ENCODE measurements at regions not wholly inside any gene's neighbourhood (a gene's known extent, or its start where the extent isn't known, plus 50 kb on each side); places are given as distances from the start of the nearest gene placed in this dataset.
A peak's percentile ranks its signal among the peaks of the same experiment; 100 is the strongest.

DNA sequence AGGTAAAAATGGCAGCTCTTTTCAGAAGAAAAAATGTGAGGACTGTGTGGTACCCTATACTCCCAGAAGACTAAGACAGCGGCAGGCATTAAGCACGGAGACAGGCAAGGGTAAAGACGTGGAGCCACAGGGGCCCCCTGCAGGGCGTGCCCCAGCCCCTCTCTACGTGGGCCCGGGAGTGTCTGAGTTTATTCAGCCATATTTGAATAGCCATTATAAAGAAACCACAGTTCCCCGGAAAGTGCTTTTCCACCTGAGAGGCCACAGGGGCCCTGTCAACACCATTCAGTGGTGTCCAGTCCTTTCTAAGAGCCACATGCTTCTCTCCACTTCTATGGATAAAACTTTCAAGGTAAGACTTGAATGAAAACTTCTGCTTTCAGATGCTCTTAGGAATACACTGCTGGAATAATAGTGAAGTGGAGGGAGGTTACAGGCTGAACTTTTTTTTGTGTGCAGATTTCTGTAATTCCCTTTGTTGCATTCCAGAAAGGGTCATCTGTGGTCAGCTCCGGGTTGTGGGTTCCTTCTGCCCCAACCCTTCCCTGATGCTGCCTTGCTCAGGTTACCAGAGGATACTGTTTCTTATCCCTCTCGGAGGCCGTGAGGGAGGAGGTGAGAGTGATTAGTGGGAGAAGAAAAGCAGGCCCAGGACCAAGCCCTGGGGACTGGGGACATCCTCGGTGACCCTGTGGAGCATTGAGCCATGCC lies 58.4 kb downstream of the SLC25A47 start:
- no peak for DNase-seq

- DNase-seq: no peak
Measured at GRCh38 chr14:100382106-100382455, 58.9 kb downstream of the SLC25A47 start.

DNA sequence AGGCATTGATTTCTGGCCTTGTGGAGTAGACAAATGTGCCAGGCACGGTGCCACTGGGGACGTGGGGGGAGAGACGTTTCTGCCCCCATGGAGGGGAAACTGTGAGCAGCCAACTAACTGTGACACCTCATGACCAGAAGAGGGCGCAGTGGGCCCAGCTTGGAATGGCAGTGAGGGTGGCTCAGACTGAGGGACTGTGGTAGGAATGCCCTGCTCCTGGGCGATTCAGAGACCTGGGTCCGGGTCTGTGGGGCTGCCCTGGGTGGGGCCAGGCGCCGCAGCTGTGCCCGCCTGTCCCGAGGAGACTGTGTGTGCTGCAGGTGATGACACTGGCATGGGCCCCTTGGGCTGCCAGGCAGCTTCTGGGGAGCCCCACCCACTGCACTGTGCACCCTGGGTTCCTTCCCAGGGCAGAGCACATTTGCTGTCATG lies 60.6 kb downstream of the SLC25A47 start:
- DNase-seq: peak; percentile 42 to 54

- DNase-seq: no peak
Measured at GRCh38 chr14:100384277-100384676, 61.1 kb downstream of the SLC25A47 start.

DNA sequence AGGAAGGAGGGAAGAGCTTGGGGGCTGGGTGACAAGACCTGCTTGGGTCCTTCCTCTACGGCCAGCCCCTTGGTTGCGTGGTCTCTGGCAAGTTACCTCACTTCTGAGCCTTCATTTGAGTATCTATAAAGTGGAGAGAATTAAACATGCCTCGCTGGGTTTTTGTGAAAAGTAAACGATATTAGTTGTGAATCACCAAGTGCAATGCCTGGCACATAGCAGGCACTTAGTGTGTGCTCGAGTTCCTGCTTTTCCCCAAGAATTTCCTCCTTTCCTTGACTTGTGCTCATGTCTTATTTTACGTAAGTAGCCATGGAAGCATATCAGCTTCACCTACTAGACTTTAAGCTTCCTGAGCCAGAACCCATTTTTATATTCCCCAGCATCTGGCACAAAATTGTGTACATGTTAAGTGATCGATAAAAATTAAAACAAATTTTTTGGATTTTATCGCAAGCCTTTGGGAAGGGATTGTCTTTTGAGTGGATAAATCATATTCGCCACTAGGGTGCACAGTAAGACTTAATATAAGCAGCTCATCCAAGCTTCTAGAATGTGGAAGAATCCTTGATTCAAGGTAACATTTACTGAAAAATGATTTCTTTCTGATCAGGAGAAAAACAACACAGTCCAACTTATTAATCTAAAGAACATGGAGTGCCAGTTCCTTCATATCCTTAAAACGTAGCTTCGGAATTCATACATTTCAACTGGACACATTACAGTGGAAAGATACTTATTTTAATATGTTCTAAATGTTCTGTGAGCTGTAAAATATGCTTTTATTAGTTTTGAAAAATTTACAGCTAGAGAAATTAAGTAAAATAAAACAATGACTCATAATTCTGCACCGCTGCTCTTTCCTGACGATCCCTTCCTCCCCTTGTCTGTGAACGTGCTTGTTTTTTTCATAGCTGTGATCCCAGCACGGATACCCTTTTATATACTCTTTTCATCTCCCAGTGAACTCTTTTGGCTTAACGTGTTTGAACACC lies 62.0 kb downstream of the SLC25A47 start:
- DNase-seq: peak; percentile 33 to 34

GRCh38 chr14:100386121-100386520 lies 63.0 kb downstream of the SLC25A47 start:
- DNase-seq: no peak

- DNase-seq: no peak
Measured at GRCh38 chr14:100386846-100387245, 63.7 kb downstream of the SLC25A47 start.

DNA sequence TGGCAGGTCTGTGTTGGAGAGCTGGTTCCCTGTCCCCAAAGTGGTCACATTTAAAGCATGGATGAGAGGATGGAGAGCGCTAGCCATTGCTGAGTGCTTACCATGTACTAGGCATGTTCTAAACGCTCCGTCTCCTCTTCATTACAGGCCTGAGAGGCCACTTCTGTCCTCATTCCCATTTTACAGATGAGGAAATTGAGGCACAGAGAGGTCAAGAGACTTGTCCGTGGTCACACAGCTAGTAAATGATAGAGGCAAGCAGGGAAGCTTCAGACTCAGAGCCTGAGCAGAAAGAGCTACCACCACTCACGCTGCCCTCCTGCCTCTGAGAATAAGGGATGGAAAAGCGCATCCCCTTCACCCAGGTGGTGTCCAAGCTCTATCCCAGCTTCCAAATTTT lies 64.3 kb downstream of the SLC25A47 start:
- DNase-seq: no peak

DNA sequence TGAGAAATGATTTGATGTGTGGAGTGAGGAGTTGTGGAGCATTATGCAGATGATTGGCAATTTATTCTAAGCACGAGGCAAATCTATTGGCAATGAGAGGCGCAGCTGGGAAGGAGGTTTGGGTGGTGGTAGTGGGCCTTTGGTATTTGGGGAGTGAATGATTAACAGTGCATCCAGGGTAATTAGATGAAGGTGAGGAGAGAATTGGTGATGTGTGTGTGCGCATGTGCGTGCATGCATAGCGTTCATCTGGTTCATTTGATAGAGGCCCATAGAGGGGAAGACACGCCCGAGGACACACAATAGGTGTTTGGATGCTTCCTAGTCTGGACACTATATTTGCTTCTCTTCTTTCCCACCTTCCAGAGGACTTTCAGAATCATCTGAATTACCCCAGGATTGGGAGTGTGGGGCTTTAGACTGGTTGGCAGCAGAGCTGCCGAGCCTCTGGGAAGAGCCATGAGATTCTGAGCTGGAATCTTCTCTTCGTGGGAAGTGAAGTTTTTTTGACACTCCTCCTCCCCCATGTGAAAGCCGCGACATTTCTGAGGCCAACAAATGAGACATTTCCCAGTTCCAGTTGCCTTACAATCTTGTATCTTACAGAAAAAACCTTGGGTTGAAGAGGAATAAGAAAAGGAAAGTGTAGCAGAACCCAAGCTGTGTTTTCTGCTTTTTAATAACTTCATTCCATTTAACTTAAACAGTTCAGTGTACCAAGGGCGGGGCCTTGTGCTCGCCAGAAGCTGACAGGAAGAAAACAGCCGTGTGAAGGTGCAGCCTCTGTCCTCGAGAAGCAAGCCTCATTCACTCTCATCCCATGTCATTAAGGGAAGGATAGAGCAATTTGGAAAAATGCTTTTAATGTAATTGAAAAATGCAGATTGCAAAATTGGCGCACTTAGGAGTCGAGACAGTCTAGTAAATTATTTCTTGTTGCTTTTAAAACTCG lies 65.2 kb downstream of the SLC25A47 start:
- no peak for DNase-seq

DNA sequence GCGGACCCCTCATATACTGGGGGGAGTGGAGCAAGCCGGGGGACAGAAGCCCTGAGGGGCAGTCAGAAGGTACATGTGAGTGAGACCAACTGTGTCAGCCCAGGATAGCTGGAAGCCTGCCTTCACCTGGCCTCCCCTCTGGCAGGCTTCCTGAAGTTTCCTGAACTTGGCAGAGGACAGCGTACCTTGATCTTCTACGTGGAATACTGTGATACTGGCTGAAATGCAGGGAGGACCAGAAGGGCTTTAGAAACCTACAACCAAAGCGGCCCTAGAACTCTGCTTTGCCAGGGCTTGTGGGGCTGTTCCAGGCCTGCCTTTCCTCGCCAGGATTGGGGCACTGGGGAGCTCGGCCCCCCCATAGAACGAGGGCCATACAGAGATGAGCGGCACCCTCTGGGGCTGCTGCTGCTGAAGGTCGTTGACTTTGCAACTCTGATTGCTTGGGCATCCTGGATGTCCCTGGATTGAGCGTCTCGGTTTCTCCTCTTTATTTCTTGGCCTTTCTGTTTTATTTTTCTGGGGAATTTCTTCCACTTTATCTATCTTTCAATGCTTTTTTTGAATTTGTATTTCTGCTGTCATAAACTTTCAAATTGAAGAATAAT lies 66.5 kb downstream of the SLC25A47 start:
- DNase-seq: no peak

DNA sequence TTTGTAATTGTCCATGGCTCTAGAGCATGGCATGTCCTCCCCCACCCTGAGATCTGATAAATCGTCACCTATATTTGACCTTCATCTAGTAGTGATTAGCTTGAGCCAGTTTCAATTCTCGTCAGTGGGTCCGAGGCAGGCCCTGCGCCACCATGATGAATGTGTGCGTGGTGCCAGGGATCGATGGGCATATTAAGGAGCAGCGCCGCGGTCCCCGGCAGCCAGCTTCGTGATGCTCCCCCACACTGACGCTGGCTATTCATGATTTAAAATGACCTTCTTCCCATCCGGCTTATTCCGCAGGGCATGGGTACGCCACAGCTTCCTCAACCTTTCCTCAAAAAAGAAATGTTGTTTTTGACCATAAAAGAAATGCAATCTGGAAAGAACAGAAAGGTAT lies 68.0 kb downstream of the SLC25A47 start:
- no peak for DNase-seq

GRCh38 chr14:100391724-100392123 lies 68.6 kb downstream of the SLC25A47 start:
- DNase-seq: no peak

DNA sequence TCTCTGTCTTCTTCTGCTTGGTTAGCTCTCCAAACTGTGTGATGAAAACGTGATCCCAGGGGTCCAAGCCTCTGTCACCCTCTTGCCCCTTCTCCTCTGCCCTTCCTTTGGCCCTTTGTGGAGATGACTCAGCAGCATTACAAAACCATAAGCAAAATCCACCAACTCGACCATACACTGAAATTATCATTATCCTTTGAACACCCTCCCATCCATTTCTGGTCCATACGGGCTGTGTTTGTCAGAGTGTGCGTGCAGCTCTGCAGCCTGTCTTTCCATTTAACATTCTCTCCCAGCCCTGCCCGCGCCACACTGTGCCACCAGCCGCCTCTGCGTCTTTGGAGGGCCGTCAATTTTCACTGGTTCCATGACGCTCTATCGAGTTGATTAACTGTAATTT lies 69.2 kb downstream of the SLC25A47 start:
- peak; percentile 11 to 12 for DNase-seq

DNA sequence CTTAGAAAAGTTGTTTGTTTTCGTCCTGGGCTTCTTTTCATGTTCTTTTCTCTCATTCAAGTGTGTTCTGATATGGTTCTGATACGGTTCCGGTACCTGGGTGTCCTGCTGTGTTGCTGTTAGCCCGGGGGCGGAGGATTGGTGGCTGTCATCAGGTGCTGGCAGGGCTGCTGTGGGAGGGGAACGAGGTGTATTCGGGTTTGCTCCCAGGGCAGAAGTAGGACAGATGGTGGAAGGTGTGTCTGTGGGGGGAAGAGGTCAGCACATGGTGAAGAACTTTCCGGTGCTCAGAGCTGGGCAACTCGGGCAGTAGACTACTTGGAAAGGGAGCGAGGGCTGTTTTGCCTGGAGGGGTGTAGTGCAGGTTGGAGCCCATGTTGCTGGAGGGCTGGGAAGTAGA lies 70.2 kb downstream of the SLC25A47 start:
- no peak for DNase-seq

- DNase-seq: no peak
Measured at GRCh38 chr14:100393906-100394732, 71.0 kb downstream of the SLC25A47 start.

DNA sequence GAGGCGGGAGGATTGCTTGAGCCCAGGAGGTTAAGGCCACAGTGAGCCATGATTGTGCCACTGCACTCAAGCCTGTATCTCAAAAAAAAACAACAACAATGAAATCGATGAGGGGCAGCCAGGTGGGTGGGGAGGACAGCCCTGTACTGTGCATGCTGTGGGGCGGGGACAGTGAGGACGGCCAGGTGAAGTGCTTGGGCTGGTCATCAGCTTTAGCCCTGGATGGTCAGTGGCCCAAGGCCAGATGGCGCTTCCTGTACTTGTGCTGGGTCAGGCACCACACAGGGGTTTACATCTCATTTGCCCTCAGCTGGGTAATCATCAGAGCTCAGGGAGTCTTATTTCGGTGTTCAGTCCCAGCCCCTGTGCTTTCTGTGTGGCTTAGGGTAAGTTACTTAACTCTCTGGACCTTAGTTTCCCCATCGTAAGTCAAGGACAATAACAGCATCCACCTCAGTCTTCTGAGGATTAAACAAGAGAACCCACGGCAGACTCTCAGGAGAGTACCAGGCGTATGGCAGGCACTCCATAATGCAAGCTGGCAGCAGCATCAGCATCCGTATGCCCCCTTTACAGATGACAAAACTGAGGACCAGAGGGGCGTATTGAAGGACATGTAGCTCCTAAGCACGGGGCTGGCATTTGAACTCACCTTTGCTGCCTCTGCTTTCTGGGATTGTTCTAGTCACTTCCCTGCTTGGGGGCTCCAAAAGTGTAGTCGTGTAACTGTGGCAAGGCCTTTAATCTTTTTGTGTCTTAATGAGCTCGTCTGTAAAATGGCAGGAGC lies 71.9 kb downstream of the SLC25A47 start:
- no peak for DNase-seq

GRCh38 chr14:100396266-100396795 lies 73.2 kb downstream of the SLC25A47 start:
- no peak for DNase-seq

GRCh38 chr14:100397005-100397404 lies 73.9 kb downstream of the SLC25A47 start:
- DNase-seq: no peak

DNA sequence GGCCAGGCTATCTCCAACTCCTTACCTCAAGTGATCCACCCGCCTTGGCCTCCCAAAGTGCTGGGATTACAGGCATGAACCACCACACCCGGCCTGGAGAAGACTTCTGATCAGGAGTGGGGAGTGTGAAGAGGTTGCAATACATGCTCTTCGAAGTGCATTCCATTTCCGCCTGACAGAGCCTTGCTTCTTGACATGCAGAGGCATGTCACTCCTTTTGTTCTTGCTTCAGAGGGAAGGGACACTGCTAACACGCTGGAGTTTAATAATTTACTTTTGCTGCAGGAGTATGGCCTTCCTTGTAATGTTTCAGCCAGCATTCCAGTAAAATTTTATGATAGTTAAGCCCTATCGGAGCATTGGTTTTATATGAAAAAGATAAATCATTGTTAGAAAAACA lies 74.9 kb downstream of the SLC25A47 start:
- DNase-seq: no peak
